HUES64 (cell line): ENCODE measurements at regions not wholly inside any gene's neighbourhood (a gene's known extent, or its start where the extent isn't known, plus 50 kb on each side); places are given as distances from the start of the nearest gene placed in this dataset.

Experiments
- H3K27ac ChIP-seq: 2 replicates; pipeline ENCODE4 v1.7.0; 2013; ENCODE audit warnings: low read depth, low read length, inconsistent platforms
- H3K27me3 ChIP-seq: 2 replicates; pipeline ENCODE4 v1.6.1; 2013; ENCODE audit warnings: mild to moderate bottlenecking, low read length; ENCODE audit not compliant: insufficient read depth
- H3K36me3 ChIP-seq: 2 replicates; pipeline ENCODE4 v1.6.1; 2013; ENCODE audit warnings: mild to moderate bottlenecking, low read length; ENCODE audit not compliant: insufficient read depth
- H3K4me1 ChIP-seq: 2 replicates; pipeline ENCODE4 v1.6.1; 2013; ENCODE audit warnings: mild to moderate bottlenecking, low read length, moderate library complexity; ENCODE audit not compliant: insufficient read depth
- H3K4me3 ChIP-seq: 2 replicates; pipeline ENCODE4 v1.5.1; 2013; ENCODE audit warnings: mild to moderate bottlenecking, low read length, moderate library complexity
- H3K9ac ChIP-seq: 2 replicates; pipeline ENCODE4 v1.6.1; 2013; ENCODE audit warnings: mild to moderate bottlenecking, low read depth, low read length
- H3K9me3 ChIP-seq: 2 replicates; pipeline ENCODE4 v1.6.1; 2013; ENCODE audit warnings: low read depth, low read length; ENCODE audit not compliant: insufficient read depth
- WGBS: fragments of 150-250, 120-280 bp; methylation state at CpG from one replicate; pipeline ENCODE4 v1.1.7; 2013; ENCODE audit warnings: missing lambda C conversion rate; 5-methylcytosine and 5-hydroxymethylcytosine counted together

GRCh38 chr4:131370846-131371245, 1778.2 kb upstream of the PCDH10 start:
- H3K9me3 ChIP-seq = no peaks in the 10 kb centered on the region
- H3K27ac ChIP-seq = no peak overlapping the region
- no peaks in the 10 kb centered on the region for H3K4me1 ChIP-seq
- no peaks in the 10 kb centered on the region for H3K27me3 ChIP-seq
- no peak overlapping the region for H3K9ac ChIP-seq
- no peak overlapping the region for H3K4me3 ChIP-seq
- no peaks in the 10 kb centered on the region for H3K36me3 ChIP-seq

- Histone ChIP-seq H3K4me1 (no peaks in the 10 kb centered on the region), H3K27ac (no peak overlapping the region)
- WGBS = no CpG with 5 or more reads among the region's 2 CpGs
Observed at GRCh38 chr4:131381055-131381454, 1768.0 kb upstream of the PCDH10 start.

GRCh38 chr4:131382839-131383238, 1766.3 kb upstream of the PCDH10 start:
- H3K27me3 ChIP-seq = no peaks in the 10 kb centered on the region
- H3K9ac ChIP-seq = no peak overlapping the region
- H3K4me1 ChIP-seq = no peaks in the 10 kb centered on the region
- 89% methylated on average over 2 of the region's 4 CpGs for WGBS
- H3K36me3 ChIP-seq = no peaks in the 10 kb centered on the region
- no peak overlapping the region for H3K4me3 ChIP-seq
- no peak overlapping the region for H3K27ac ChIP-seq
- H3K9me3 ChIP-seq = no peaks in the 10 kb centered on the region

More at GRCh38 chr4:131381055-131381454, 1768.0 kb upstream of the PCDH10 start:
- no peak overlapping the region for H3K9ac ChIP-seq
- no peaks in the 10 kb centered on the region for H3K36me3 ChIP-seq
- no peaks in the 10 kb centered on the region for H3K27me3 ChIP-seq
- H3K9me3 ChIP-seq = no peaks in the 10 kb centered on the region
- no peak overlapping the region for H3K4me3 ChIP-seq

GRCh38 chr4:131388277-131388676, 1760.8 kb upstream of the PCDH10 start:
- WGBS = 63% methylated on average over 2 of the region's 2 CpGs
- no peak overlapping the region for H3K27ac ChIP-seq
- no peaks in the 10 kb centered on the region for H3K9me3 ChIP-seq
- H3K9ac ChIP-seq = no peak overlapping the region
- H3K36me3 ChIP-seq = no peaks in the 10 kb centered on the region
- no peaks in the 10 kb centered on the region for H3K4me1 ChIP-seq
- no peak overlapping the region for H3K4me3 ChIP-seq
- no peaks in the 10 kb centered on the region for H3K27me3 ChIP-seq

- H3K4me3 ChIP-seq = no peak overlapping the region
- H3K27ac ChIP-seq = no peak overlapping the region
- H3K36me3 ChIP-seq = no peaks in the 10 kb centered on the region
- no peak overlapping the region for H3K9ac ChIP-seq
- no peaks in the 10 kb centered on the region for H3K4me1 ChIP-seq
- peaks cover 15% of the 10 kb centered on the region for H3K9me3 ChIP-seq
- WGBS = 94% methylated on average over 8 of the region's 8 CpGs
- H3K27me3 ChIP-seq = no peaks in the 10 kb centered on the region
Observed at GRCh38 chr4:131408102-131408501, 1741.0 kb upstream of the PCDH10 start.

- Histone ChIP-seq H3K9ac (no peak overlapping the region), H3K36me3 (no peaks in the 10 kb centered on the region), H3K9me3 (peaks cover 15% of the 10 kb centered on the region), H3K27ac (no peak overlapping the region), H3K4me1 (no peaks in the 10 kb centered on the region), H3K4me3 (no peak overlapping the region), H3K27me3 (no peaks in the 10 kb centered on the region)
- 100% methylated on average over 1 of the region's 1 CpG for WGBS
Observed at GRCh38 chr4:131411393-131411792, 1737.7 kb upstream of the PCDH10 start.

- 92% methylated on average over 3 of the region's 3 CpGs for WGBS
- H3K27ac ChIP-seq = no peak overlapping the region
Observed at GRCh38 chr4:131419147-131419546, 1729.9 kb upstream of the PCDH10 start.

GRCh38 chr4:131426023-131426758, 1722.9 kb upstream of the PCDH10 start:
- Histone ChIP-seq H3K4me1 (peaks cover 9% of the 10 kb centered on the region), H3K9me3 (no peaks in the 10 kb centered on the region), H3K4me3 (no peak overlapping the region), H3K36me3 (no peaks in the 10 kb centered on the region), H3K9ac (no peak overlapping the region), H3K27me3 (no peaks in the 10 kb centered on the region), H3K27ac (no peak overlapping the region)
- WGBS = 96% methylated on average over 3 of the region's 3 CpGs

More at GRCh38 chr4:131419147-131419546, 1729.9 kb upstream of the PCDH10 start:
- Histone ChIP-seq H3K27me3 (no peaks in the 10 kb centered on the region), H3K4me1 (no peaks in the 10 kb centered on the region), H3K9me3 (no peaks in the 10 kb centered on the region), H3K4me3 (no peak overlapping the region), H3K9ac (no peak overlapping the region), H3K36me3 (no peaks in the 10 kb centered on the region)

GRCh38 chr4:131427000-131427399, 1722.1 kb upstream of the PCDH10 start:
- Histone ChIP-seq H3K9ac (no peak overlapping the region), H3K27ac (no peak overlapping the region; the same call in 1 of the 2 replicates), H3K4me3 (no peak overlapping the region), H3K27me3 (no peaks in the 10 kb centered on the region), H3K36me3 (no peaks in the 10 kb centered on the region), H3K9me3 (no peaks in the 10 kb centered on the region), H3K4me1 (peaks cover 9% of the 10 kb centered on the region)
- WGBS = 46% methylated on average over 2 of the region's 2 CpGs

GRCh38 chr4:131430302-131430701, 1718.8 kb upstream of the PCDH10 start:
- WGBS = 96% methylated on average over 3 of the region's 3 CpGs
- no peaks in the 10 kb centered on the region for H3K36me3 ChIP-seq
- no peak overlapping the region for H3K4me3 ChIP-seq
- peaks cover 9% of the 10 kb centered on the region for H3K4me1 ChIP-seq
- no peaks in the 10 kb centered on the region for H3K27me3 ChIP-seq
- H3K9me3 ChIP-seq = no peaks in the 10 kb centered on the region
- no peak overlapping the region for H3K27ac ChIP-seq
- H3K9ac ChIP-seq = no peak overlapping the region

GRCh38 chr4:131441004-131441688, 1707.9 kb upstream of the PCDH10 start:
- no peaks in the 10 kb centered on the region for H3K36me3 ChIP-seq
- WGBS = 96% methylated on average over 7 of the region's 7 CpGs
- no peaks in the 10 kb centered on the region for H3K27me3 ChIP-seq
- H3K9me3 ChIP-seq = no peaks in the 10 kb centered on the region
- H3K4me1 ChIP-seq = no peaks in the 10 kb centered on the region
- H3K27ac ChIP-seq = no peak overlapping the region
- no peak overlapping the region for H3K4me3 ChIP-seq
- H3K9ac ChIP-seq = no peak overlapping the region
